Loucy (cell line): ENCODE measurements at regions not wholly inside any gene's neighbourhood (a gene's known extent, or its start where the extent isn't known, plus 50 kb on each side); places are given as distances from the start of the nearest gene placed in this dataset.

ENCODE experiments used
- EZH2phosphoT487 ChIP-seq: fragments of 200-600 bp; IDR thresholded peaks from 2 replicates; pipeline ENCODE4 v1.6.1; 2018; ENCODE audit warnings: antibody characterized with exemption, mild to moderate bottlenecking, moderate library complexity, borderline replicate concordance
- TF ChIP-seq, protein P1 (sequence below): fragments of 200-600 bp; sonication (generic); conservative IDR thresholded peaks from 2 replicates; pipeline ENCODE4 v1.5.1; 2014; ENCODE audit warnings: mild to moderate bottlenecking, antibody characterized with exemption, low read length

DNA sequence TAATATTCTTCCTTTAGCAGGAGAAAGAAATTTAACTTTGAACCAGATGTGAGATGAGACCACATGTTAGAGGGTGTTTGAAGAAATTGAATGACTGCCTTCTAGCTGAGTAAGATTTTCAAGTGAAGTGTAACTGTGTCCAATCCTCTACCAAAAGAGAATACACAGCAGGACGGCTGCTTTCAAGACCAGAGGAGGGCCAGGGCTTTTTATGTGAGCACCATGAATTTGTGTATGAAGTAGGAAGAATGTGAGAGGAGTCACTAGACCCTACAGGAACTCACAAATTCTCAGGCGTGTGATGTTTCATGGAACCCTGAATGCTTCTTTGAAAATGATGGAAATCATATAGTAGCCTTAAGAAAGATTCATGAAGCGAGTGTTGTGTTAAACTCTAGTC, 56.8 kb upstream of the SPACA1 start:
- TF ChIP-seq, protein P1, sequence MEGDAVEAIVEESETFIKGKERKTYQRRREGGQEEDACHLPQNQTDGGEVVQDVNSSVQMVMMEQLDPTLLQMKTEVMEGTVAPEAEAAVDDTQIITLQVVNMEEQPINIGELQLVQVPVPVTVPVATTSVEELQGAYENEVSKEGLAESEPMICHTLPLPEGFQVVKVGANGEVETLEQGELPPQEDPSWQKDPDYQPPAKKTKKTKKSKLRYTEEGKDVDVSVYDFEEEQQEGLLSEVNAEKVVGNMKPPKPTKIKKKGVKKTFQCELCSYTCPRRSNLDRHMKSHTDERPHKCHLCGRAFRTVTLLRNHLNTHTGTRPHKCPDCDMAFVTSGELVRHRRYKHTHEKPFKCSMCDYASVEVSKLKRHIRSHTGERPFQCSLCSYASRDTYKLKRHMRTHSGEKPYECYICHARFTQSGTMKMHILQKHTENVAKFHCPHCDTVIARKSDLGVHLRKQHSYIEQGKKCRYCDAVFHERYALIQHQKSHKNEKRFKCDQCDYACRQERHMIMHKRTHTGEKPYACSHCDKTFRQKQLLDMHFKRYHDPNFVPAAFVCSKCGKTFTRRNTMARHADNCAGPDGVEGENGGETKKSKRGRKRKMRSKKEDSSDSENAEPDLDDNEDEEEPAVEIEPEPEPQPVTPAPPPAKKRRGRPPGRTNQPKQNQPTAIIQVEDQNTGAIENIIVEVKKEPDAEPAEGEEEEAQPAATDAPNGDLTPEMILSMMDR: no peak
- TF ChIP-seq EZH2phosphoT487: no peak
